Activated CD8-positive, alpha-beta memory T cell treated with anti-CD3 and anti-CD28 coated beads, Interleukin-2, amount 50 U/mL, for 48 hours (primary cell): ENCODE measurements at regions not wholly inside any gene's neighbourhood (a gene's known extent, or its start where the extent isn't known, plus 50 kb on each side); places are given as distances from the start of the nearest gene placed in this dataset.
"Not testable (repeated sequence)": the region's sequence is repeated elsewhere in the genome, so short reads cannot be mapped to it uniquely, and the experiment has no call there.

ENCODE experiments used
- DNase-seq: peaks from one replicate; pipeline ENCODE4 v3.0.0-alpha.2; 2020

DNA sequence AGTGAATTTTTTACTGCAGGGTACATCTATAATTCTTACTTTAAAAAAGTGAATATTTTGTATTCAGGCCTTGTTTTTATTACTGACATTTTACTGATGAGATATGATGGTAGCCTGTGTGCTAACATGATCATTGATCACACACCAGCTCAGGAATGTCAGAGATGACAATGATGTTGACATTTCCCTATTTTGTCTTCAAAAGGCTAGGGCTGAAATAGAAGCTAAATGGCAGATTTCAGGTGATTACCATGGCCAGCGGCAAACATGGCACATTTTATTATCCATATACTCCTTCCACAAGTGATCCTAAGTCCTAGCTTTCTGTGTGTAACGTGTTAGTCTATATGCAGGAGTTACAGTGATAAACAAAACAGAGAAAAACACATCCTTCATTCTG, 544.3 kb upstream of the MIR17HG start:
- DNase-seq, result no peak

GRCh38 chr13:90806016-90806615, 541.4 kb upstream of the MIR17HG start:
- DNase-seq, result no peak

DNA sequence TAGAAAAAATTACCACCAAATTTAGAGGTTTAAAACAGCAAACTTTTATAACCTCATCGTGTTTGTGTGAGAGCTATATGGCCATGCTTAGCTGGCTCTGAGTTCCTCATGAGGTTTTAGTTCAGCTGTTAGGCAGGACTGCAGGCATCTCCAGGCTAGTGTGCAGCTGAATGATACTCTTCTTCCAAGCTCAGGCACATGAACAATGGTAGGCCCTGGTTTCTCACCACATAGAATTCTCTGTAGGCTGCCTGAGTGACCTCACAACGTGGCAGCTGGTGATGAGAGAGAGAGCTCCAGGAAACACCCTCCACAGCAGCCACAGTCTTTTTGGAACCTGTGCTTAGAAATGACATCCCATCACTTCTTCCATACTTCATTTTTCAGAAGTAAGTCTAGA, 540.6 kb upstream of the MIR17HG start:
- DNase-seq, result no peak

DNA sequence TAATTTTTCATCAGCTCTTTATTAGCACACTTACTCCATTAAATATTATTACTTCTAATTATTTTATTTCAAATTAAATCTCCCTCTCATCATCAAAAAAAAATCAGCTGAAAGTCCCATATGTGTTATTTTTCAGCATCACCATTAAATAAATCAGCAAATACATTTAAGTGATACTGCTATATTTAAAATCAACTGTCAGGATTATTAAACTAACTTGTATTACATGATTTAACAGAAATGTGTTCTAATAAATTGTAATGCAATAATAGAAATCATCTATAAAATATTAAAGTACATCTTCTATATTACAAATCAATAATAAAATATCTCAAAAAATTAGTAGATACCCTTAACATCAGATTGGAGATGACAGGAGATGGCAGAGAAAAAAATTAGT, 538.6 kb upstream of the MIR17HG start:
- DNase-seq, result no peak

- DNase-seq, result no peak
Measured at GRCh38 chr13:90824032-90824431, 523.5 kb upstream of the MIR17HG start.

DNA sequence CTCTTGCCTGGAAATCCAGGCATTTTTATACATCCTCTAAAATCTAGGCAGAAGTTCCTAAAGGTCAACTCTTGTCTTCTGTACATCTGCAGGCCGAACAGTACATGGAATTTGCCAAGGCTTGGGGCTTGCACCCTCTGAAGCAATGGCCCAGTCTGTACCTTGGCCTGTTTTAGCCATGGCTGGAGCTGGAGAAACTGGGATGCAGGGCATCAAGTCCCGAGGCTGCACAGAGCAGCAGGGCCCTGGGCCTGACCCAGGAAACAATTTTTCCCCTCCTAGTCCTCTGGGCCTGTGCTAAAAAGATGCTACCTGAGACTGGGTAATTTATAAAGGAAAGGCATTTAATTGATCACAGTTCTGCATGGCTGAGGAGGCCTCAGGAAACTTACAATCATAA, 520.8 kb upstream of the MIR17HG start:
- no peak for DNase-seq

- no peak for DNase-seq
Measured at GRCh38 chr13:90830782-90831181, 516.7 kb upstream of the MIR17HG start.

GRCh38 chr13:90833951-90834350, 513.5 kb upstream of the MIR17HG start:
- no peak for DNase-seq

- no peak for DNase-seq
Measured at GRCh38 chr13:90834700-90835099, 512.8 kb upstream of the MIR17HG start.

DNA sequence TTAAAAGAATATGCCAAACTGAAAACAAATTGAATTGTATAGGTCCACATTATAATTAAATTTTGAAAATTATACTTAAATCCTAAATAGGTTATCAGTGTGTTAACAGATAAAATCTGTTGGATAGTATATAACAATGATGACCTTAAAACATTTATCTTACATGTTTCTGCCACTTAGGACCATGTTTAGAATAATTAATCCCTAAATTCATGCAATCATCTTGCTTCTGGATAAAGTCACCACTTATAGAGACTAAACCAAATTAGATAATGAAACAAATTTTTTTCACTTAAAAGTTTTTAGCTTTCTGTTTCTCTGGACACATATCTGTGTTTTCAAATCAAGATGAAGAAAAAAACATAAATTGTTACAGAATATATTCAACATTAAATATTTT, 511.7 kb upstream of the MIR17HG start:
- DNase-seq, result no peak

- no peak for DNase-seq
Measured at GRCh38 chr13:90838317-90838960, 509.0 kb upstream of the MIR17HG start.

DNA sequence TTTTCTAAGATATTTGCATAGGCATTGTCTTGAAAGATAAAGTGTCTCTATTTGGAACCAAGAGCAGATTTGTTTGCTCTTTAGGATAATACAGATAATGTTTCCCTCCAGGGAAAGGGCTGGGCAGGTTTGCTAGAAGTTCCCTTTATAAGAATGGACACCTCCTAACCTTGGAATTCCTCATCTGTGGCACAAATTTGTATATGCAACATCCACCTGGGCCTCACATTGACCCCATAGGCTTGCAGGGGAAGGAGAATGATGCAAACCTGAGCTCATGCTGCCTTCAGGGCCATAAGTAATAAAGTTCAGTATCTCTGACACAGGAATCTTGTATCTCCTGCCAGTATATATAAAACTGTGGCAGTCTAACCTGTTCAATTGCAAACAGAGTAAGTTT, 508.4 kb upstream of the MIR17HG start:
- DNase-seq, result no peak

GRCh38 chr13:90846936-90847335, 500.6 kb upstream of the MIR17HG start:
- no peak for DNase-seq

GRCh38 chr13:90853666-90854065, 493.8 kb upstream of the MIR17HG start:
- not testable (repeated sequence) for DNase-seq

DNA sequence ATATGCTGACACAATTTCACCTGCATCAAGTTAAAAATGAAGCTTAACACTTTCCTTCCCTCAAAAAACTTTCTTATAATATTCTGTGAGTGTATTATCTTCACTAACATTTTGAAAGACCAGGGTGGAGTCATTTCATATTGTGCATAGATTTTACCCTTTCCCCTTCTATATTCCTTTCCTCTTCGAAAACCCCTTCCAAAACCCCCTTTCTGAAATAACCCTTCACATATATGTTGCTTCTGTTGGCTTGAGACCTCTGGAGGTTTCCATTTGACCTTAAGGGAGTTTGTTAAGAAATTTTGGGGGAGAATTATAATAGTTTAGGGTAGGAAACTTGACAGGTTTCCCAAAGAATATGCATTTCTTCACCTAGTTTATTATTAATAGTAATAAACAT, 489.6 kb upstream of the MIR17HG start:
- DNase-seq, result no peak

- DNase-seq, result no peak
Measured at GRCh38 chr13:90866006-90866405, 481.5 kb upstream of the MIR17HG start.

DNA sequence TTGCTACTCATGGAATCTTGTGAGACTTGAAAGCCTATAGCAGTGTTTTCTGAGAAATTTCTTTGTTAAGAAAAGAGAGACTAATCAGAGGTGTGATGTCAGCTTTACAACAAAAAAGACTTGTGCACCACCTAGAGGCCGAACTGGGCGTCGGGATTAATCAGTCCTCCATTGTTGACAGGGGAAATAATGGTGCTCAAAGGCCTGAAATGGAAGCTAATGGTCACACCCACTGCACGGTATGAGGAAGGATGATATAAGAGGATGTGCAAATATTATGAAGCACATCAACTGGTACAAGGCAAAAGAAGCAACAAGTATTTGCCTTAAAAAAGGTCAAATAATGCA, 480.2 kb upstream of the MIR17HG start:
- peak; percentile 51 for DNase-seq

GRCh38 chr13:90868321-90868920, 479.1 kb upstream of the MIR17HG start:
- DNase-seq, result no peak

DNA sequence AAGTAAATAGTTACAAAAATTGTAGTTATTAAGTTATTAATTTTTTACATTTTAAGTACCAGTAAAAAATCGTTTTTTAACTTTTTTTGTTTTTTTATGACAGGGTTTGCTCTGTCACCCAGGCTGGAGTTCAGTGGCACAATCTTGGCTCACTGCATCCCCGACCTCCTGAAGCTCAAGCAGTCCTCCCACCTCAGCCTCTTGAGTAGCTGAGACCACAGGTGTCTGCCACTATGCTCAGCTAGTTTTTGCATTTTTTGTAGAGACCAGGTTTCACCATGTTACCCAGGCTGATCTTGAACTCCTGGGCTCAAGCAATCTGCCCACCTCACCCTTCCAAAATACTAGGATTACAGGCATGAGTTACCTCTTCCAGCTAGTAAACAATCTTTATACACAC, 477.9 kb upstream of the MIR17HG start:
- no peak for DNase-seq

DNA sequence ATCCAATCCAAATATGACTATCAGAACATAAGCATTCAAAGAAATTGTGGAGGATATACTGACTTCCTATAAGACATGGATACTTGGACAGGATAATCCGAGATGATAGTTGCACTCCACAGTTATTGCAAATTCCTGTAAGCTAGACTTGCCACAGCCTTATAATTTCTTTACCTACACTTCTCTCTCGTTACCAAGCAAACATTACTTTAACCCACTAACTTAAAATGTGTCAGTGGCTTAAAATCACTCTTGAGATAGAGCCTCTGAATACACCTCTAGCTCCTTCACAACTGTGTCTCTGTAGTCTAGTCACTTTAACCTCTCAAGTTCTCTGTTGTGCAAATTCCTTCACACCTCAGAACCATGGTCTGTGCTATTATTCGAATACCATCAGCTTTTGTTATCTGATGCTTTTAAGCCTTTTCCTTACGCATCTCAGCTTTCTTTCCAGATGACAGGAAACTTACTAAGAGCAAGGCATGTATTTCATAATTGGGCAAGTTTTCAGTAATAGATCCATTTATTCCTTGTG, 474.9 kb upstream of the MIR17HG start:
- DNase-seq, result no peak

DNA sequence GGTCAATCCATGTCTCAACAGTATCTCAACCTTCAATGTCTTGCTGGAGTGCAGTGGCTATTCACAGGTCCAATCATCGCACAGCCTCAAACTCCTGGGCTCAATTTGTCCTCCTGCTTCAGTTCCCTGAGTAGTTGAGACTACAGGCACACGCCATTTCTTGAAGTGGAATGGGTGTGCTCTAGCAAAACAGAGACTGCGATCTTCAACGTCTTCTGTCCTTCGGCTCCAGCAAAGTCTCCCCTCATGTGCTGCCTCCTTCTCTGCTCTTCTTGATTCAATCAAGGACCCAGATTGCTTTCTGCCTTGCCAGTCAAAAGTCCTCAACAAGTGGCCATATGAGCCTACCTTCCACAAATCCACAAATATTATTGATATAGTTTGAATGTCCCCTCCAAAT, 466.7 kb upstream of the MIR17HG start:
- DNase-seq, result no peak

GRCh38 chr13:90882551-90882950, 464.9 kb upstream of the MIR17HG start:
- DNase-seq, result no peak

- no peak for DNase-seq
Measured at GRCh38 chr13:90883592-90883991, 463.9 kb upstream of the MIR17HG start.

DNA sequence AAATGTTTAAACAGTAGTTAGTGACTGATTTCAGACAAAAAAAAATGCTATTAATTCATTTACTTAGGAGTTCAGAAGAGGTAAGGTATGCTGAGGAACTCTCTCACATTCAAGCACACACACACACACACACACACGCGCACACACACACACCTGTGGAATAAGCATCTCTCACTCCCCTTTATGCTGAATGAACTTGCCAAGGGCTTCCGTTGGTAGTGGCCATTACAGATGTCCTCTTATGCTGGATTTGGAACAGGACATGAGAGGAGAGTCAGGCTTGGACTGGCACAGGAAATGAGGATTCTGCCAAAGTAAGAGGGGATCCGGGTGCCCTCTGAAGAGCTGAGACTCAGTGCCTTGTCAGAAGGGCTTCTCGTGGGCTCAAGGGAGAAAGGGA, 463.4 kb upstream of the MIR17HG start:
- no peak for DNase-seq
